ENCODE measurements at regions not wholly inside any gene's neighbourhood (a gene's known extent, or its start where the extent isn't known, plus 50 kb on each side); places are given as distances from the start of the nearest gene placed in this dataset.
A peak's percentile ranks its signal among the peaks of the same experiment; 100 is the strongest.
"Not testable (repeated sequence)": the region's sequence is repeated elsewhere in the genome, so short reads cannot be mapped to it uniquely, and the experiment has no call there.

DNA sequence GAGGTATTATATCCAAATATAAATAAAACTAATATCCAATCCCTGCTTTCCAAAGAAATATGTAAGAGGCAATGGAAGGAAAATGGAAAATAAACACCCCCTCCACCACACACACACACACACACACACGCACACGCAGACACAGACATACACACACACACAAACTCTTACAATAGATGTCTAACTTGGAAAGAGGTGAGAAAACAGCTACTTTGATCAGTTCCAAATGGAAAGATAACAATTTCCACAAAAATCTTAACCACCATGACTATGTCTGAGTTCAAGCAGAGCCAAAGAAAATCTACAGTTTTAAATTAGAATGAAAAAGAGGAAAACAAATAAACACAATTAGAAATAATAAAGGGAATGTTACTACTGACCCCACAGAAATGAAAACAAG lies 285.3 kb upstream of the TGFBR2 start:
- intact Hi-C loops (cut with DNase I) = no loop called here
- H3K36me3 ChIP-seq (ENCODE audit: control insufficient read depth in 2 of 3, insufficient read depth in 3 of 3, low read length in 3 of 3) = no peaks in the 10 kb centered on the region
- H3K9me3 ChIP-seq (ENCODE audit: control insufficient read depth in 2 of 3, insufficient read depth in 1 of 3, low read length in 3 of 3) = peaks cover 0 to 4% (median 0%) of the 10 kb centered on the region in 3 donors
- TF ChIP-seq CTCF (IDR thresholded peaks at IDR 0.05; ENCODE audit: borderline replicate concordance, extremely low read depth, insufficient read depth) = no peak
- no peak overlapping the region for H3K9ac ChIP-seq (ENCODE audit: low read length in 3 of 3)
- H3K4me3 ChIP-seq (ENCODE audit: low read length in 3 of 3) = no peak overlapping the region
- no peak overlapping the region for H3K27ac ChIP-seq (ENCODE audit: low read depth in 2 of 2, low read length in 2 of 2)
- no peak for DNase-seq
- FAIRE-seq = no peak
- H3K4me1 ChIP-seq (ENCODE audit: control insufficient read depth in 2 of 3, insufficient read depth in 2 of 3, low read depth in 1 of 3, low read length in 3 of 3) = peaks cover 0 to 2% (median 0%) of the 10 kb centered on the region in 3 donors
- H3K27me3 ChIP-seq (ENCODE audit: control insufficient read depth, insufficient read depth, low read length) = no peaks in the 10 kb centered on the region

- H3K27ac ChIP-seq (ENCODE audit: low read depth in 2 of 2, low read length in 2 of 2); H3K4me3 ChIP-seq (ENCODE audit: low read length in 3 of 3); H3K9me3 ChIP-seq (ENCODE audit: control insufficient read depth in 2 of 3, insufficient read depth in 1 of 3, low read length in 3 of 3); H3K27me3 ChIP-seq (ENCODE audit: control insufficient read depth, insufficient read depth, low read length); H3K4me1 ChIP-seq (ENCODE audit: control insufficient read depth in 2 of 3, insufficient read depth in 2 of 3, low read depth in 1 of 3, low read length in 3 of 3); DNase-seq; H3K36me3 ChIP-seq (ENCODE audit: control insufficient read depth in 2 of 3, insufficient read depth in 3 of 3, low read length in 3 of 3); H3K9ac ChIP-seq (ENCODE audit: low read length in 3 of 3); intact Hi-C loops (cut with DNase I); FAIRE-seq: not testable (repeated sequence)
Observed at GRCh38 chr3:30323649-30324048, 282.8 kb upstream of the TGFBR2 start.

- peaks cover 0 to 2% (median 0%) of the 10 kb centered on the region in 3 donors for H3K4me1 ChIP-seq (ENCODE audit: control insufficient read depth in 2 of 3, insufficient read depth in 2 of 3, low read depth in 1 of 3, low read length in 3 of 3)
- H3K9ac ChIP-seq (ENCODE audit: low read length in 3 of 3) = no peak overlapping the region
- H3K9me3 ChIP-seq (ENCODE audit: control insufficient read depth in 2 of 3, insufficient read depth in 1 of 3, low read length in 3 of 3) = peaks cover 0 to 4% (median 0%) of the 10 kb centered on the region in 3 donors
- FAIRE-seq (no peak), DNase-seq (peak in 3 of 5 donors; percentile 24 to 90 (median 79))
- H3K36me3 ChIP-seq (ENCODE audit: control insufficient read depth in 2 of 3, insufficient read depth in 3 of 3, low read length in 3 of 3) = no peaks in the 10 kb centered on the region
- no peak for TF ChIP-seq CTCF (IDR thresholded peaks at IDR 0.05; ENCODE audit: borderline replicate concordance, extremely low read depth, insufficient read depth)
- intact Hi-C loops (cut with DNase I) = no loop called here
- no peaks in the 10 kb centered on the region for H3K27me3 ChIP-seq (ENCODE audit: control insufficient read depth, insufficient read depth, low read length)
- no peak overlapping the region for H3K4me3 ChIP-seq (ENCODE audit: low read length in 3 of 3)
- H3K27ac ChIP-seq (ENCODE audit: low read depth in 2 of 2, low read length in 2 of 2) = no peak overlapping the region
Observed at GRCh38 chr3:30324587-30324986, 281.8 kb upstream of the TGFBR2 start.

DNA sequence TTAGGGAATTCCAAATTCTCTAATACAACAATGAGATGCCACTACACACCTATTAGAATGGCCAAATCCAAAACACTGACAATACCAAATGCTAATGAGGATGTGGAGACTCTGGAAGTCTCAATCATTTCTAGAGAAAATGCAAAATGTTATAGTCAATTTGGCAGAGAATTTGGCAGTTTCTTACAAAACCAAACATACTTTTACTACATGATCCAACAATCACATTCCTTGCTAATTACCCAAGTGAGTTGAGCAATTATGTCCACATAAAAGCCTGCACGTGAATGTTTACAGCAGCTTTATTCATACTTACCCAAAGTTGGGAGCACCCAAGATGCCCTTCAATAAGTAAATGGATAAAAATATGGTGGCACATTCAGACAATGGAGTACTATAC lies 278.4 kb upstream of the TGFBR2 start:
- intact Hi-C loops (cut with DNase I); H3K36me3 ChIP-seq (ENCODE audit: control insufficient read depth in 2 of 3, insufficient read depth in 3 of 3, low read length in 3 of 3); H3K4me1 ChIP-seq (ENCODE audit: control insufficient read depth in 2 of 3, insufficient read depth in 2 of 3, low read depth in 1 of 3, low read length in 3 of 3); H3K27me3 ChIP-seq (ENCODE audit: control insufficient read depth, insufficient read depth, low read length); FAIRE-seq; H3K9ac ChIP-seq (ENCODE audit: low read length in 3 of 3); H3K4me3 ChIP-seq (ENCODE audit: low read length in 3 of 3); H3K27ac ChIP-seq (ENCODE audit: low read depth in 2 of 2, low read length in 2 of 2); H3K9me3 ChIP-seq (ENCODE audit: control insufficient read depth in 2 of 3, insufficient read depth in 1 of 3, low read length in 3 of 3); DNase-seq: not testable (repeated sequence)

DNA sequence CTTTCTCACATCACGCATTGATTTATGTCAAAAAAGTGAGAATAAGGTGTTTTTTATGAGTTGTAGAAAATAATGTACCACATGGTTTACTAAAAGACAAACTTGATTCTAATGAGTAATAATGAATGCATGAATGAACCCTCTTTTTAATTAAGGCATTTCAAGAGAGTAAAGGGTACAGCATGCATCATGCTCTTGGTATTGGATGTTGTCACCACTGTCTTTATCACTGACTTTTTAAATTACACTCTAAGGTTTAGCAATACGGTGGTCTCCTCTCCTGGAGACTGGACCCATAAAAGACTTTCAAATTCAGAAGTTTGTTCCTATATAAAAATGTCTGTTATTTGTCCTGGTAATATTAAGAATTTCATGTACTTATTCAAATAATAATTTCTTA lies 277.5 kb upstream of the TGFBR2 start:
- H3K27me3 ChIP-seq (ENCODE audit: control insufficient read depth, insufficient read depth, low read length); H3K9me3 ChIP-seq (ENCODE audit: control insufficient read depth in 2 of 3, insufficient read depth in 1 of 3, low read length in 3 of 3); DNase-seq; intact Hi-C loops (cut with DNase I); H3K36me3 ChIP-seq (ENCODE audit: control insufficient read depth in 2 of 3, insufficient read depth in 3 of 3, low read length in 3 of 3); H3K9ac ChIP-seq (ENCODE audit: low read length in 3 of 3); H3K27ac ChIP-seq (ENCODE audit: low read depth in 2 of 2, low read length in 2 of 2); H3K4me1 ChIP-seq (ENCODE audit: control insufficient read depth in 2 of 3, insufficient read depth in 2 of 3, low read depth in 1 of 3, low read length in 3 of 3); H3K4me3 ChIP-seq (ENCODE audit: low read length in 3 of 3): not testable (repeated sequence)
- FAIRE-seq = peak; percentile 42
